ENCODE measurements at regions not wholly inside any gene's neighbourhood (a gene's known extent, or its start where the extent isn't known, plus 50 kb on each side); places are given as distances from the start of the nearest gene placed in this dataset.
A peak's percentile ranks its signal among the peaks of the same experiment; 100 is the strongest.
"Not testable (repeated sequence)": the region's sequence is repeated elsewhere in the genome, so short reads cannot be mapped to it uniquely, and the experiment has no call there.

DNA sequence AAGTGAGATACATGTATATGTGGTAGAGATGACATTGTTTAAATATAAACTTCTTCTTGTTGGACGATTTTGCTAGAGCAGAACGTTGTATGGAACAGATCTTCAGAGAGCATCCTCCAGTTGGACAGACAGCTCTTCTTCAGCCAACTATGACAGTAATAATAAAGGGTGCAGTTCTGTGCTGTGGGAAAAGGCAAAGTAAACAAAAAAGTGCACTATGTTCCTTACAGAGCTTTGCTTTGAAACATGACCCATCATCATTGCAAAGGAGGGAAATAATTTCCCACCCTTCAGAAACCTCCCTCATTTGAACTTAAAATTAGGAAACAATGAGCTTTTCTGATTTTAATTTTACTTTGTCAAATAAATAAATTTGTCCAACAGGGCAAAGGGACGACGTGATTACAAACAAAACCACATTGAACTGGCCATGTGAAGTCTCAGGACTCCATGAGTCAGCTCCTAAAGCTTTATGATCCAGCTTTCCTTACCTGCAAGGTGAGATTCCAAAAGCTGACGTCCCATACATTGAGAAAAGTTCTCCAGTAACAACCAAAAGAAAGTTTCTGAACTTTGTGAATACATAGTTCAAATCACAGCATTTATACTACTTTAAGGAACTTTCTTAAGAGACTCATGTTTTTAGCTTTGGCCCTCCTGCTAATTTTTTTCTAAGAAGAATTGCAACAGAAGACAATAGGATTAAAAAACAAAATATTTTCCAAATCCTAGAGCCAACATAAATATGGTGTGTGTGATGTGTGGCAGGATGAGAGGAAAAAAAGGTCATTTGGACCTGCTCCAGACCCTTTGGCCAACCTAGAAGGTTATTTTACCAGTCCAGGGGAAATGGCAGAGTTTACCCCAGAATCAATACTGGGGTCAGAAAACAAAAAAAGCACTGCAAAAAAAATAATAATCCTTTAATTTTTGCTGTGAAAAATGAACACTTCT lies 565.4 kb upstream of the NRP1 start:
- no peak for DNase-seq (ENCODE audit: low spot score)

DNA sequence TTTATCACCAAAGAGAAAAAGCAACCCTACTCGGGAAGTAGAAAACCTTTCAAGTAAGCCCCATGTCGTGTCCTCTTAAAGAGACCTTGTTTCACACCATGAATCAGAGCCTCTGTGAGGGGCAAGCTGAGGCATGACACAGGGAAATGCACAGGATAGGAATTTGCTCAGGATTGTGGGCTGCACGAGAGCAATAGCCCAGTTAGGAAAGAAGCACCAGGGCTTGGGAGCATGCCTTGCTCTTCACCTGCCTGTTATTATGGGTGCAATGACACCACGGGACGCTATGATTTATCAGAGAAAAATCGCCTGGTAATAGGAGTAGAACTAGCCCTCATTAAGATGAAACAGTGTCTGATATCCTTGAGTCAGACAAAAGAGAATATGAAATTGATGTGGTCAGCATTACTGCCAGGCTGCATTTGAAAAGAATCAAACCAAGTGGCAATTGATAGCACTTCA lies 562.9 kb upstream of the NRP1 start:
- DNase-seq (ENCODE audit: low spot score): no peak

DNA sequence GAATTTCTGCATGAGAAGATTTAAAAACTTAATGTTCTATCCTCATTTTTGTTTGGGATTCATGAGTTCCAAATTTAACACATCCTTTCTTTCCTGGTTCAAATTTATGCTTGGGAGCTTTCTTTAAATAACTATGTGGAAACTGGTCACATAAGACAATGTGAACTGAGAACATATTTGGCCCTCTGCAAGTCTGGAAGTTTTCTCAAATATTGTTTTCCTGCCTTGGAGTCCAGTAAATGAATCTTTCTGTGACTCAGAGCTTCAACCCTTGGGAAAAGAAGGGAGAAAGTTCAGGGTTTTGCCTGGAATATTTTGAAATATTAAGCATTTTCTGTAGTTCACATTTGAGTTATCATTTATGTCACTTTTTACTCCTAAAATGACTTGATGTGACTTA lies 559.0 kb upstream of the NRP1 start:
- no peak for DNase-seq (ENCODE audit: low spot score)

DNA sequence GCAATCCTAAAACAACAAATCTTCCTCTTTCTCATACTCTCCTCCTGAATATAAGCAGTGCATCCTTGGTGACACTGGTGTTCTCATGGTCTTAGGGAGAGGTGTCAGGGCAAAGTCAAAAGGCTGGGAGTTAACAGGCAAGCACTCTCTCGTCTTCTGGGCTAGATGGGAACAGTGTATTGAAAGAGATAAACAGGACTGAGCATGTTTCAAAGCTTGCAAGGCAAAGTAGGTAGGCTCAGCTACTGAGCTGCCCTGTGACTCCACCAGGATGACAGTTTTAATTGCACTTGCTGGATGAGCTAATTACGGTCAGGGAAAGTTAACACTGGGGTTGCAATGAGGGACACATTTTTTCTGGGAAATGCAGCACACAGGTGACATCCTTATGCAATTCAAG lies 554.9 kb upstream of the NRP1 start:
- DNase-seq (ENCODE audit: low spot score): no peak

DNA sequence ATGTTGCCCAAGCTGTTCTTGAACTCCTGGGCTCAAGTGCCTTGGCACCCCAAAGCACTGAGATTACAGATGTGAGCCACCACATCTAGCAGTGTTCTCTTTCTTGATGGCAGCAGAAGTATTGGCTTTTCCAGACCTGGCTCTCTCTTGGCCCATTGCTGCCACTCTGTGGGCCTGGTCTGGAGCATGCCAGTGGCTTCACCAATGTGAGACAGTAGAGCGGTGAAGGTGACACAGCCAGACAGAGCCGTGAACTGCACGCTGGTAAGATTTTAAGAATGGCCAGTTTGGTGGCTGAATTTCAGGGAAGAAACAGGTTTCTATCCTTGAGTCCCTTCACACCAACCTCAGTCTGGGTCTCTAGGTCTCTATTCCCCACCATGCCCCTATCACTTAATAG lies 552.7 kb upstream of the NRP1 start:
- no peak for DNase-seq (ENCODE audit: low spot score)

DNA sequence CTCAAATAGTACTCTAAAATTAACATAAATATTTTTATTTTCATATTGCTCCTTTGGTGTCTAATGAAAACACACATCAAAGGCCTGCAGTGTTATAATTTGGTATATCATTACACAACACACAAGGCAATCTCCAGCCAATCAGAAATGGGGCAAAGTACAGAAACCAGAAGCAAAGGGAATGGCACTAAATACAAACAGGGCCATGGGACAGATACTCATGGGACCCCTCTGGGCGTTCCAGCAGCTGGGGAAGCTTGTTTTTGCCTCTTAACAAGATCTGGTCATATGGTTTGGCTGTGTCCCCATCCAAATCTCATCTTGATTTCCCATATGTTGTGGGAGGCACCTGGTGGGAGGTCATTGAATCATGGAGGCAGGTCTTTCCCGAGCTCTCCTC lies 551.8 kb upstream of the NRP1 start:
- no peak for DNase-seq (ENCODE audit: low spot score)

DNA sequence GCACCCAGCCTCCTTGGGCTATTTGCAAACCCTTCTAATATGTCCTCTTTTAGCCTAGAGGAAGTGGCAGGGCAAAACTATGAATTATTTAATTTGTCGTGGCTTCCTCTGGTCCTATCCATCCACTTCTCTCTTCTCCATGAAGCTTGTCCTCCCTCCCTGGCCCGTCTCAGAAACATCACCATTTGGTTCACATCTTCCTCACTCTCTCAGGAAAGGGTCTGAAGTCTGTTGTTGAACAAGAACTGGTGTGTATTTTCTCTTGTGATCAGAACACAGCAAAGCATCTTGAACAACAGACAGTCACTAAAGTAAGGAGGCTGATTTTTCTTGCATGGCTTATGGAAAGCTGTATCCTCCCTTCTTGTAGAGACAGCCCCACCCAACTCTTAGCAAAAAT lies 550.1 kb upstream of the NRP1 start:
- DNase-seq (ENCODE audit: low spot score): no peak

DNA sequence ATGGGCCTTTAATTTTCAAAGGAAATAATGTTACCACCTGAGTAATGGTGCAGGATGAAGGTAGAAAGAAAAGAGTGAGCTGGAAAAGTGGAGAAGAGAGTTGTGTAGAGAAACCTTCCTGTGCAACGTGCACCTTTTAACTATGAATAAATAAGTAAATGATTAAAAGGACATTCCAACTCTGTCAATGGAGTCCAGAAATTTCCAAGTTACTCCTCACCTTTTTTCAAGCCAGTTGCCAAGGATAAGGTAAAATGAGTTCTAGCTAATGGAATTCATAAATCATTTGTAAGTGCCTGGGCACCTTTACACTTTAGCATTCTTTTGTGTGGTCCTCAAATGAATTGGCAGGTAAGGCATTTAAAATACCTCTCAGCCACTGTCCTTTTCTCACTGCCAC lies 549.4 kb upstream of the NRP1 start:
- DNase-seq (ENCODE audit: low spot score): no peak

DNA sequence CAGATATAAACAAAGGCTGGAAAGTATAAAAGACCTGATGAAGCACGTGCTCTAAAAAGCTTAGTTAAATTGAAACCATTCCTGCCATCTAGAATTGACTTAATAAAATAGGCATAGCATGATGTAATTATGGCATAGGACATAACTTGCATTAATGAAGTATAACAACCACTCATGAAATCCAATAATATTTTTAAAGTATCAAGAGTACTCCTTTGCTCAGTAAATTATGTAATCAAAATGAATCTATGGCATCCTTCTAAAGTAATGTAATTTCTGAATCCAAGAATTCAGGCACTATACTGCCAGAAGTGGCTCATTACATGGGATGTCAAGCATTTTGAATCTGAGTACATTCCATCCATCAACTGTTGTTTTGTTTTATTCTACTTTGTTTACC lies 548.5 kb upstream of the NRP1 start:
- no peak for DNase-seq (ENCODE audit: low spot score)

DNA sequence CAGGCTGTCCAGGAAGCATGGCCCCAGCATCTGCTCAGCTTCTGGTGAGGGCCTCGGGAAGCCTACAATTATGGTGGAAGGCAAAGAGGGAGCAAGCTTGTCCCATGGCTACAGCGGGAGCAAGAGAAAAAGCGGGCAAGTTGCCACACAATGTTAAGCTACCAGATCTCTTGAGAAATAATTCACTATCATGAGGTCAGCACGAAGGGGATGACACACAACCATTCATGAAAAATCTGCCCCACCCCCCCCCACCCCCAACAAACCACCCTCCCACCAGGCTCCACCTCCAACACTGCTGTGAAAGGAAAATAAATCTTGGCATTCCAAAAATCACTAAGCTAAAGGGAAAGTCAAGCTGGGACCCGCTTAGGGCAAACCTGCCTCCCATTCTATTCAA lies 545.8 kb upstream of the NRP1 start:
- no peak for DNase-seq (ENCODE audit: low spot score)

DNA sequence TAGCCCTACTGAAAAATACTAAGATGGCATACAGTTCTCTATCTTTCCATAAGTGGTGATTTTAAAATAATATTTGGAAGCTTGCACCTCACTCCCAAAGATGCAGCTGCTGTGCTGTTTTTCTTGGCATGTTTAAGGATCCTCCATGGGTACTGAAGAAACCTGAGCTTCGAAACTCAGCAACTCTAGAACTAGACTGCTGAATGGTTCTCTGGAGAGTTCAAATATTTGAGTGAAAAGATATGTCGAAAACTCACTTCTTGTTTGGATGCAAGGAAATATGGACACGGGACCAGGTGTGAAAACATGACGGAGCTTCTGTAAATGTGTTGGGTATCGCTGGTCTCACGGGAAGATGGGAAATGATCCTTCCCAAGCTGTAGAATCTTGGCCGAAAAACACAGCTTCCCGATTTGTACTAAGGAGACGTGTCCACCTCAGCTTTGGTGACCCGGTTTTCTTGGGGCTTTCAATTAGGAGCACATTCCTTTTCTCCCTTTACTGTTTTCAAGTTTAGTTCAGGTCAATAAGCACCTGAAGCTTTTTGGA lies 543.8 kb upstream of the NRP1 start:
- no peak for DNase-seq (ENCODE audit: low spot score)

DNA sequence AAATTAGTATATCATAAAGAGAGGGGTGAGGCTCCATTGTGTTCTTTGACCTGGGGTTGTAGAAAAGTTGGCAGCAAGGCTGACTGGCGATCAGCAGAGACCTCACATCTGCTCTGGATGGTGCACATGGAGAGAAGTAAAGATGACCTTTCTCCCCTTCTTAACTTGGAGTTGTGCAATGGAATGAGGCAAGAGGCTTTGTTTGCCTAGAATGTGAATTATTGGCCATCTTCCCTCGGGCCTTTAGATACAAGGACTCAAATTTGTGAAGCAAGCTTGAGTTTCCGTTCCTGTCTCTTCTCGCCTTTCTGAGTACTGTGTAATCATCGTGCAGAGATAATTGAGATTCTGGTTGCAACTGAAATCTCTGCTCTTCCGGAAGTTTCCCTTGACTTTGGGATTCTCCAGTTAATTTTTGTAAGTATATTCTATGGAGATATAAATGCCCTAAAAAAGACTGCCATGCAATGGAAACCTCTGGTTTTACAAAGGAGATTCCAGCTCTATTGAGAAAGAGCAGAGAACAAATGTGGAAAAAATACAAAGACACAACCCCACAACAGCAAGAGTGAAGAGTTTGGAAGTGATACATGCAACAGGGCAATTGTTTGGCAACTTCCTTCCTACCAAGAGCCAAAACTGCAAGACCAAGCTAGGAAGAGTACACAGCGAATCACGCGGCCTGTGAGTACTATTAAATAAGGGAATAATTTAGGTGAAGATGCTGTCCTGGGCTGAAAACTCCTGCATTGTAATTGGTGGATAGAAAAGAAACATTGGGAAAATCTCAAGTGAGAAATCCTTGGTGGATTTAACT lies 542.3 kb upstream of the NRP1 start:
- DNase-seq (ENCODE audit: low spot score): peak; percentile 13

DNA sequence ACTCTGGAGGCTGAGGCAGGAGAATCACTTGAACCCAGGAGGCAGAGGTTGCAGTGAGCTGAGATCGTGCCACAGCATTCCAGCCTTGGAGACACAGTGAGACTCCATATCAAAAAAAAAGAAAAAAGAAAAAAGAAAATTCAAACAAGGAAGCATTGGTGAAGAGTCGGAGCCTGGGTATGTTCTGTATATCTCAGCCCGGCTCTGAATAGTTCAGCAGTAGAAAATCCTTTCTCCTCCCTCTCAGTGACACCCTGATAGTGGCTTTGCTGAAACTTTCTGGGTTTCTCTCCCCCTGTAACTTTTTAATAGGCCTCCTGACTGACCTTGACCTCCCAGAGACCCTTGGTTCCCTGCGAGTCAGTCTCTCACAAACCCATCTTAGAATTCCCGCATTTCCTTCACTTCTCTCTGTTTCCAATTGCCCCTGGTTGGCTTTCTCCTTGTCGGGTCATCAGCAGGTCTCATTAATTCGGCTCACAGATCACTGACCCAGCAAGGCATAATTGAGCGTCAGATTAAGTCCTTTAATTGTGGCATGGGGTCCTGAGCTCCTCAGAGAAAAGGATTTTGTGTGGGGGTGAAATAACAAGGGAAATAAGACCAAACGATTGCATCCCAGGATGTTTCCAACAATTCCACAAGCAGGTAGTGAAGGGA lies 541.6 kb upstream of the NRP1 start:
- DNase-seq (ENCODE audit: low spot score): no peak

DNA sequence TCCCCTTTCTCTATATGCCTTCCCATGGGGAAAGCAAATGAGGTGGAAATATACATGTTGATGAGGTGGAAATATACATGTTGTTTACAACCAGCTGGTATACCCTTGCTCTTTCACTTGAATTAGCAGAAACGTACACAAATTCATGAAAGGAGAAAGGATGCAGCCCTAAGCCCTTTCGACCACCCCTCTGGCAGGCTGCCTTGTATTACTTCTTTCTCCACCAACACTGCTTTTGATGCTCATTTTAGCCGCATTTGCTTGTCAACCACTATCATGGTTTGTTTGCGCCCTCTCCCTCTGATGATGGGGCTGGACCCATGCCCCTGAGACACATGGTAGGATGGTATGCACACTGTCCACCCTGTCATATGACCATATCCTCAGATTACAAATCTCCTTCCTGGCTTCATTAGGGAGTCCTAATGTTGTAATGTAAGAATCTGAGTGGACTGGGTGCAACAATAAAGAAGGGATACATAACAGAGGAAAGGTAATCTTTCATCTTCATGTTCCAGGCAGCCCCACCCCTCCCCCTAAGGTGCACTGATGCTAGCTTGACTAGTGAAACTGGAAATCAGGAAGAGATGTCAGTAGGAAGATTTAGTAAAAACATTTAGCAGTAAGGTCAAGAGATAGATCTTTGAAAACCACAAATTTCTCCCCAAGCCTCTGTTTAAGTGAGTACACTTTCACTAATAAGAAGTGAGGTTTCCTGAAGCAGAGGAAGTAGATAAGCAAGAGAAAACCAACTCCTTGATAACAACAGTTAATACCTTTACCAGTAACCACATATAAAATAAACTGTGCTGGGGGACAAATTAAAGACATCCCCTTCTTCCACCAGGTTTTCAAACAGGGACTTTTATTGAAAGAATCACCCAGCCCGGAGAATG lies 536.8 kb upstream of the NRP1 start:
- DNase-seq (ENCODE audit: low spot score): no peak

DNA sequence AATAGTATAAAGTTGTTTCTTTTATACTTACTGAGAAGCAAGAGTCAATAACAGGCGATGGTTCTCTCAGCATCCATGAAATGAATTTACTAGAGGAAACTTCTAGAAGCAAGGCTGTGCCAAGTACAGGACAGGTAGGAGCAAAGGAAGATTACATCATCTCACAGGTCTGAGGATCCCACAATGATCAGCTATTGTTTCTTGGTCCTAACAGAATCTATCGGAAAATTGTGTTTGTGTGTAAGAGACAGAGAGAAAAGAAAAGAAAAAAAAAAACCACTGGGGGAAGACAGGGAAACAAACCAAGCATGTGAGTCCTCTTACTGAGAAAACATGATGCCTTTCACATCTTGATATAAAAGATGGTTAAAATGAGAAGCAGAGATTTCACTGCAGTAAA lies 535.0 kb upstream of the NRP1 start:
- no peak for DNase-seq (ENCODE audit: low spot score)

DNA sequence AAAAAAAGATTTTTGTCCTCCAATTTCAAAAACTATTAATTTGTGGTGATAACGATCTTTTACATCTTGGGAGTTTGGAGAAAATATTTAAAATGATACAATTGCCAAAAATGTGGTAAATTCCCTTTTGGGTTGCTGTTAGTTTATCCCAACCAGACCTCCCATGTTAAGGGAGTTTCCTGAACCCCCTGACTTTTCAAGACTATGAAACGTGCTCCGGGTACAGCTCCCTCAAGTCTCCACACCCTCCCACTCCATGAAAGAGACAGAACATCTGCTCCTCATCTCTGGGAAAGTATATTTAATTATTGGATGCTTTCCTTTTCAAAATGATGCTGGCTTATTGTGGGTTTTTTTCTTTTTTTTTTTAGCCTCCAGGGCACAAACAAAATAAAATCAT lies 534.6 kb upstream of the NRP1 start:
- no peak for DNase-seq (ENCODE audit: low spot score)

DNA sequence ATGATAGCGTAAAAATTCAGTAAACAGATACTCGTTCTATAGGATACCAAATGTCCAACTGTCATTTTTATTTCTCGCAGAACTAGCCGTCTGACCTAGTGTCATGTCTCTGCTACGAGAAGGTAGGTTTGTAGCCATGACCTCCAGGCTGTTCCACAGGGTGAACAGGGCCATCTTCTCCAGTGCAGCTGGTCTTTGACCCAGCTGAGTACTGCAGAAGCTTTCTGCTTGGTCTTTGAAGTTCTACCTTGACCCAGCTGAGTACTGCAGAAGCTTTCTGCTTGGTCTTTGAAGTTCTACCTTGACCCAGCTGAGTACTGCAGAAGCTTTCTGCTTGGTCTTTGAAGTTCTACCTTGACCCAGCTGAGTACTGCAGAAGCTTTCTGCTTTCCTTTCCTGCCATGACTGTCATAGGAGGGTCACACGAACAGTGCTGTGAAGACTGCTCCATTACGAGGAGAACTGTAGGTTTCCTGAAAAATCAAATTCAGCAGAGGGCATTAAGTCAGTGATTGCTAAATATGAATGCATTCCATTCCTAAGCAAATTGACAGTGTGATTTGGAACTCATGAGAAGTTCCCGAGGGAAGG lies 532.8 kb upstream of the NRP1 start:
- DNase-seq (ENCODE audit: low spot score): not testable (repeated sequence)

DNA sequence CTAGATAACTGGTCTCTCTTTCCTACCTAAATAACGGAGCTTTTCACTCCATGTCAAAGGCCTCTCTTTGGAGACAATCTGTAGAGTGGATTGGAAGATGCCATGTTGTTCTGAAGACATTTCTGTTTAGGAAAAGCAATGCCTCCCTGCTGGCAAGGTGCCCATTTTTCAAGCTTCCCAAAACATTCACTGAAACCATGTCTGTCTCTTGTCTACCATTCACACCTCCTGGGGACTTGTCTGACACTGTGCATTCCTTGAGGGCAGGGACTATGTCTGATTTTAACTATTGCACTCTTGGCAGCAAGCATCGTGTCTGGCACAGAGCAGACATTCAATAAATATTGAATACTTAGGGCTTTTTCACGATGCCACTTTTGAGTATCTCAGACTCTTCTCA lies 528.9 kb upstream of the NRP1 start:
- DNase-seq (ENCODE audit: low spot score): no peak

DNA sequence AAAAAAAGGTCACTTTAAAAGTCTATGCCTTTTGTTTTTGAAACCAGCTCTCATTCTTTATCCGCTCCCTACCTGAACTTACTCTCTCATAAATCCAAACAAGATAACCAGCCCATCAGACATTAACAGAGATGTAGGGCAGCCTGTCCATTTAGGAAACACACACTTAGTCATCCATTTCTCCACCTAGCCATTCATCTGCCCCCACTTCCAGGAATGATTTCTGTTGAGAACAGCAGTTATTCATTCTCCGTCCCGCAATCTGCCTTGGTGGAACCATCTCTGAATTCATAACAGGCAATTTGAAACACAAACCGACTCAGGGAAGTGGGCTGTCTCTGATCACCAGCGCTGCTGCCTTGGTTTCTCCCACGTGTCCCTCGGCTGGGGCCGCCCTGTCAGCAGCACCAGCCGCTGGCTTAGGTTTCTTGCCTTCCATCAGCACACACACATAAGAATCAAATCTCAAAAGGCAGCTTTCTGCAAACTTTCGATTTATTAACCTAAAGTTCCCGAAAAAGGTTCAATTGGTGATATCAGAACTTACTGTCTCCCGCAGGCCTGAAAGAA lies 528.2 kb upstream of the NRP1 start:
- DNase-seq (ENCODE audit: low spot score): no peak

DNA sequence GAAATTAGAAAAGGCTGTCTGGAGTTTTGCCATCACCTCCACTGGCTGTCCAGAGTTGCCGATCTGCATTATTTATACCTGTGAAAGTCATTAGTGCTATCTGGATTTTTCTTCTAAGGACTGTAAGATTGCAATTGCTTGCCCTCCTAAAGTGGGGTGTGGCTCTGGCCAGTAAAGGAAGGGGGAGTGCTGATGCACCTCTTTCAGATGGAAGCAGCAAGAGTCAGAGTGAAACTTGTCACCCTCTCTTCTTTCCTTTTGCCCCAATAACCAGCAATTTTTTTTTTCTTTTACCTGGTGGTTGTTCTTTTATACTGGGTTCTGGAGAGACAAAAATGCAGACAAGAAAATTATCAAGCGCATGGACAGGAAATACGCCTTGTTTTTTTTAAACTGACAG lies 527.4 kb upstream of the NRP1 start:
- DNase-seq (ENCODE audit: low spot score): no peak

All from mucosa of gallbladder (tissue), 1 donor.